WTC11 (cell line): ENCODE measurements at regions not wholly inside any gene's neighbourhood (a gene's known extent, or its start where the extent isn't known, plus 50 kb on each side); places are given as distances from the start of the nearest gene placed in this dataset.

Experiments used
- ATAC-seq: fragments of 200-7000 bp; cut with Tn5 transposase; 2 replicates; pipeline ENCODE4 v1.10.0; 2021; ENCODE audit warnings: mild to moderate bottlenecking, moderate library complexity
- CTCF ChIA-PET: fragments of 300-600 bp; sonication (Branson Sonifier 250); formaldehyde crosslinking; loops from one replicate; lab custom pipeline; 2021; ENCODE audit warnings: antibody characterized with exemption; lab: Charles Lee
- POLR2A ChIA-PET: fragments of 350-600 bp; sonication (Branson Sonifier 250); formaldehyde crosslinking; loops from one replicate; lab custom pipeline; 2021; ENCODE audit warnings: antibody characterized with exemption; lab: Charles Lee
- DNase-seq: peaks from one replicate; pipeline ENCODE4 v3.0.0; 2021; ENCODE audit warnings: low spot score
- H3K27ac Mint-ChIP-seq: 2 replicates; pipeline ENCODE4 v1.8.0; 2021; ENCODE audit warnings: mixed read lengths
- H3K27me3 Mint-ChIP-seq: 2 replicates; pipeline ENCODE4 v1.8.0; 2021; ENCODE audit warnings: low read depth, mild to moderate bottlenecking, moderate library complexity, mixed read lengths
- H3K36me3 Mint-ChIP-seq: 2 replicates; pipeline ENCODE4 v1.8.0; 2021; ENCODE audit warnings: mixed read lengths
- H3K4me1 Mint-ChIP-seq: 2 replicates; pipeline ENCODE4 v1.8.0; 2022; ENCODE audit warnings: mixed read lengths
- H3K4me3 Mint-ChIP-seq: 2 replicates; pipeline ENCODE4 v1.8.0; 2021; ENCODE audit warnings: mild to moderate bottlenecking, moderate library complexity, mixed read lengths
- H3K9me3 Mint-ChIP-seq: 2 replicates; pipeline ENCODE4 v1.8.0; 2021; ENCODE audit warnings: mixed read lengths
- CBFB ChIP-seq: sonication (generic); formaldehyde crosslinking; IDR thresholded peaks from 2 replicates; pipeline ENCODE4 v1.8.1; 2022; ENCODE audit warnings: mild to moderate bottlenecking, low read depth, missing genetic modification reagents
- E2F1 ChIP-seq: sonication (generic); formaldehyde crosslinking; IDR thresholded peaks from 2 replicates; pipeline ENCODE4 v1.8.0; 2022; ENCODE audit warnings: mild to moderate bottlenecking, missing genetic modification reagents
- ETV6 ChIP-seq: sonication (generic); formaldehyde crosslinking; IDR thresholded peaks from 2 replicates; pipeline ENCODE4 v1.8.1; 2022; ENCODE audit warnings: mild to moderate bottlenecking, missing genetic modification reagents
- FOXP1 ChIP-seq: sonication (generic); formaldehyde crosslinking; IDR thresholded peaks from 2 replicates; pipeline ENCODE4 v1.8.0; 2022; ENCODE audit warnings: missing genetic modification reagents, mild to moderate bottlenecking, moderate library complexity, borderline replicate concordance
- FOXP4 ChIP-seq: sonication (generic); formaldehyde crosslinking; IDR thresholded peaks from 2 replicates; pipeline ENCODE4 v1.8.0; 2022; ENCODE audit warnings: mild to moderate bottlenecking, missing genetic modification reagents
- GABPB1 ChIP-seq: sonication (generic); formaldehyde crosslinking; IDR thresholded peaks from 2 replicates; pipeline ENCODE4 v1.8.1; 2023; ENCODE audit warnings: mild to moderate bottlenecking, missing genetic modification reagents
- GTF2I ChIP-seq: fragments of 250-450 bp; sonication (Bioruptor Pico); conservative IDR thresholded peaks from 2 replicates; pipeline ENCODE4 v1.4.0; 2021; ENCODE audit warnings: mild to moderate bottlenecking
- MLX ChIP-seq: sonication (generic); formaldehyde crosslinking; IDR thresholded peaks from 2 replicates; pipeline ENCODE4 v1.8.1; 2023; ENCODE audit warnings: mild to moderate bottlenecking, missing genetic modification reagents, moderate library complexity
- NR1H2 ChIP-seq: sonication (generic); formaldehyde crosslinking; IDR thresholded peaks from 2 replicates; pipeline ENCODE4 v1.9.0; 2021; ENCODE audit warnings: mild to moderate bottlenecking, moderate library complexity, missing genetic modification reagents
- NR2C2 ChIP-seq: sonication (generic); formaldehyde crosslinking; IDR thresholded peaks from 2 replicates; pipeline ENCODE4 v1.8.0; 2022; ENCODE audit warnings: mild to moderate bottlenecking, missing genetic modification reagents
- PRDM15 ChIP-seq: sonication (generic); formaldehyde crosslinking; IDR thresholded peaks from 2 replicates; pipeline ENCODE4 v1.8.0; 2022; ENCODE audit warnings: missing genetic modification reagents
- PRRX2 ChIP-seq: fragments of 250-450 bp; sonication (Bioruptor Pico); IDR thresholded peaks from 2 replicates; pipeline ENCODE4 v1.8.0; 2021; ENCODE audit warnings: mild to moderate bottlenecking
- TCF7 ChIP-seq: sonication (generic); formaldehyde crosslinking; IDR thresholded peaks from 2 replicates; pipeline ENCODE4 v1.8.0; 2022; ENCODE audit warnings: mild to moderate bottlenecking, low read depth, missing genetic modification reagents, moderate library complexity
- TEAD4 ChIP-seq: sonication (generic); formaldehyde crosslinking; IDR thresholded peaks from 2 replicates; pipeline ENCODE4 v1.8.0; 2022; ENCODE audit warnings: mild to moderate bottlenecking, missing genetic modification reagents
- ZNF138 ChIP-seq: sonication (generic); formaldehyde crosslinking; conservative IDR thresholded peaks from 2 replicates; pipeline ENCODE4 v1.8.1; 2022; ENCODE audit warnings: mild to moderate bottlenecking, moderate library complexity, missing genetic modification reagents
- ZNF232 ChIP-seq: sonication (generic); formaldehyde crosslinking; IDR thresholded peaks from 2 replicates; pipeline ENCODE4 v1.8.0; 2022; ENCODE audit warnings: mild to moderate bottlenecking, missing genetic modification reagents
- ZNF263 ChIP-seq: sonication (generic); formaldehyde crosslinking; IDR thresholded peaks from 2 replicates; pipeline ENCODE4 v1.8.1; 2022; ENCODE audit warnings: low read depth, mild to moderate bottlenecking, moderate library complexity, missing genetic modification reagents
- ZNF532 ChIP-seq: fragments of 250-450 bp; sonication (Bioruptor Pico); IDR thresholded peaks from 2 replicates; pipeline ENCODE4 v1.9.0; 2021; ENCODE audit warnings: mild to moderate bottlenecking, borderline replicate concordance
- ZNF671 ChIP-seq: fragments of 250-450 bp; sonication (Bioruptor Pico); IDR thresholded peaks from 2 replicates; pipeline ENCODE4 v1.8.0; 2021; ENCODE audit warnings: mild to moderate bottlenecking

- TF ChIP-seq MLX = no peak
- TF ChIP-seq CBFB (CRISPR knock-in tag) = no peak
- no peak for TF ChIP-seq GABPB1 (CRISPR knock-in tag)
- TF ChIP-seq PRRX2 (CRISPR knock-in tag) = no peak
- no peak for TF ChIP-seq NR2C2
- no peak for TF ChIP-seq ZNF232 (CRISPR knock-in tag)
These were observed 138.4 kb upstream of the NFE2L3 start (continued) for GRCh38 chr7:26013551-26014083.

- peaks cover 12% of the 10 kb centered on the region for H3K4me1 Mint-ChIP-seq
These were observed 129.0 kb upstream of the NFE2L3 start for GRCh38 chr7:26022982-26023381.

More at GRCh38 chr7:26022982-26023381, 129.0 kb upstream of the NFE2L3 start:
- ATAC-seq (no peak), DNase-seq (no peak)
- Mint-ChIP-seq H3K36me3 (peaks cover 5% of the 10 kb centered on the region), H3K27ac (no peak overlapping the region), H3K4me3 (no peak overlapping the region), H3K9me3 (peaks cover 8% of the 10 kb centered on the region), H3K27me3 (peaks cover 35% of the 10 kb centered on the region)
- POLR2A ChIA-PET = no interaction called here
- CTCF ChIA-PET = no interaction called here
- TF ChIP-seq ZNF532 (CRISPR knock-in tag) = no peak
- no peak for TF ChIP-seq NR1H2 (CRISPR knock-in tag)
- no peak for TF ChIP-seq ZNF263 (CRISPR knock-in tag)
- no peak for TF ChIP-seq TEAD4
- TF ChIP-seq E2F1 (CRISPR knock-in tag) = no peak
- no peak for TF ChIP-seq FOXP4 (CRISPR knock-in tag)
- TF ChIP-seq ZNF138 (CRISPR knock-in tag) = no peak
- no peak for TF ChIP-seq PRRX2 (CRISPR knock-in tag)
- TF ChIP-seq ZNF671 (CRISPR knock-in tag) = no peak
- TF ChIP-seq GTF2I (CRISPR knock-in tag) = no peak
- TF ChIP-seq PRDM15 (CRISPR knock-in tag) = no peak
- no peak for TF ChIP-seq ETV6 (CRISPR knock-in tag)
- TF ChIP-seq TCF7 (CRISPR knock-in tag) = no peak
- no peak for TF ChIP-seq FOXP1 (CRISPR knock-in tag)
